HEK293T (cell line): ENCODE measurements at regions not wholly inside any gene's neighbourhood (a gene's known extent, or its start where the extent isn't known, plus 50 kb on each side); places are given as distances from the start of the nearest gene placed in this dataset.

Experiments
- CTCF ChIA-PET: fragments of 350-600 bp; formaldehyde crosslinking; extraction: SDS; loops from one replicate; lab custom pipeline; 2021; ENCODE audit warnings: antibody characterized with exemption, inconsistent platforms; lab: Yijun Ruan, JAX
- POLR2A ChIA-PET: fragments of 350-600 bp; formaldehyde crosslinking; extraction: SDS; loops from one replicate; lab custom pipeline; 2020; ENCODE audit warnings: antibody characterized with exemption, inconsistent platforms; lab: Yijun Ruan, JAX
- DNase-seq: peaks from one replicate; pipeline ENCODE4 v3.0.0; 2012; ENCODE audit warnings: mixed read lengths; ENCODE audit errors: extremely low spot score
- ARNT ChIP-seq: fragments of 450-650 bp; IDR thresholded peaks from 2 replicates; pipeline ENCODE4 v1.6.1; 2017; ENCODE audit warnings: mild to moderate bottlenecking
- BHLHE40 ChIP-seq: fragments of 450-650 bp; IDR thresholded peaks from 2 replicates; pipeline ENCODE4 v1.6.1; 2016; ENCODE audit warnings: mild to moderate bottlenecking, moderate library complexity, borderline replicate concordance
- CTBP1 ChIP-seq: fragments of 450-650 bp; IDR thresholded peaks from 2 replicates; pipeline ENCODE4 v1.6.1; 2016; ENCODE audit warnings: borderline replicate concordance
- ELF4 ChIP-seq: fragments of 450-650 bp; IDR thresholded peaks from 2 replicates; pipeline ENCODE4 v1.6.1; 2017; ENCODE audit warnings: antibody characterized with exemption
- FOXA1 ChIP-seq: fragments of 450-650 bp; IDR thresholded peaks from 2 replicates; pipeline ENCODE4 v1.6.1; 2016; ENCODE audit warnings: mild to moderate bottlenecking
- FOXK2 ChIP-seq: fragments of 450-650 bp; IDR thresholded peaks from 2 replicates; pipeline ENCODE4 v1.6.1; 2016; ENCODE audit warnings: mild to moderate bottlenecking
- FOXM1 ChIP-seq: fragments of 450-650 bp; IDR thresholded peaks from 2 replicates; pipeline ENCODE4 v1.6.1; 2017; ENCODE audit warnings: mild to moderate bottlenecking, borderline replicate concordance
- HDGF ChIP-seq: fragments of 450-650 bp; IDR thresholded peaks from 2 replicates; pipeline ENCODE4 v1.6.1; 2017; ENCODE audit warnings: antibody characterized with exemption, borderline replicate concordance
- L3MBTL2 ChIP-seq: fragments of 450-650 bp; conservative IDR thresholded peaks from 2 replicates; pipeline ENCODE4 v1.6.1; 2016; ENCODE audit warnings: mild to moderate bottlenecking
- LEF1 ChIP-seq: fragments of 450-650 bp; IDR thresholded peaks from 2 replicates; pipeline ENCODE4 v1.6.1; 2017; ENCODE audit warnings: mild to moderate bottlenecking, borderline replicate concordance
- NFRKB ChIP-seq: fragments of 450-650 bp; IDR thresholded peaks from 2 replicates; pipeline ENCODE4 v1.6.1; 2016; ENCODE audit warnings: mild to moderate bottlenecking, moderate library complexity
- PKNOX1 ChIP-seq: fragments of 450-650 bp; IDR thresholded peaks from 2 replicates; pipeline ENCODE4 v1.6.1; 2016
- SP1 ChIP-seq: fragments of 450-650 bp; IDR thresholded peaks from 2 replicates; pipeline ENCODE4 v1.6.1; 2017
- SUZ12 ChIP-seq: fragments of 450-650 bp; IDR thresholded peaks from 2 replicates; pipeline ENCODE4 v1.6.1; 2016; ENCODE audit warnings: mild to moderate bottlenecking
- TARDBP ChIP-seq: fragments of 450-650 bp; IDR thresholded peaks from 2 replicates; pipeline ENCODE4 v1.6.1; 2016
- ZNF384 ChIP-seq: fragments of 450-650 bp; IDR thresholded peaks from 2 replicates; pipeline ENCODE4 v1.6.1; 2016

DNA sequence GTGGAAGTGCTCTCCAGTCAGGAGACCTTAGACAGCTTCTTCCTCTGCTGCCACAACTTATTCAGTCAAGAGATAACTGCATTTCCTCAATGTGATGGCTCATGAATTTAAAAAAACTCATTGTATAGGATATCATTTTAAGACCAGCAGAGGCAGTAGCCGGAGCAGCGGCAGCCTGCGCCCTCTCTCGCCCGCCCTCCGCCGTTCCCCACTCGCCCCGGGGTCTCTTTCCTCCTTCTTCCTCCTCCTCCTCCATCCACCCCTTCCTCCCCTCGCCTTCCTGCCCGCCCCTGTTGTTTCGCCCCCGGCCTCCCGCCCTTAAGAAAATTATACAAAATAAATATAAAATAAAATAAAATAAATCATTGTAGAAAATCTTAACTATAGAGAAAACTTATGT lies 687.6 kb downstream of the FLRT2 start:
- TF ChIP-seq FOXM1 (no peak), BHLHE40 (no peak), ARNT (no peak), L3MBTL2 (no peak), SP1 (no peak), CTBP1 (no peak), FOXK2 (no peak), ZNF384 (no peak)
- ChIA-PET POLR2A (no interaction called here), CTCF (no interaction called here)
- DNase-seq, result no peak

- CTCF ChIA-PET, result no interaction called here
These were observed 673.9 kb downstream of the FLRT2 start for GRCh38 chr14:86203843-86204242.

GRCh38 chr14:86196471-86196870 lies 666.5 kb downstream of the FLRT2 start:
- ChIA-PET POLR2A (no interaction called here), CTCF (no interaction called here)
- no peak for DNase-seq
- TF ChIP-seq LEF1, result no peak
- TF ChIP-seq CTBP1, result no peak
- TF ChIP-seq FOXM1, result no peak

More at GRCh38 chr14:86203843-86204242, 673.9 kb downstream of the FLRT2 start:
- TF ChIP-seq TARDBP (no peak), SP1 (no peak), ZNF384 (no peak), ARNT (no peak), FOXA1 (no peak), PKNOX1 (no peak), L3MBTL2 (no peak), NFRKB (no peak), BHLHE40 (no peak), CTBP1 (no peak), HDGF (no peak), SUZ12 (no peak), FOXK2 (no peak), FOXM1 (no peak), ELF4 (no peak), LEF1 (no peak)
- POLR2A ChIA-PET, result no interaction called here
- no peak for DNase-seq

DNA sequence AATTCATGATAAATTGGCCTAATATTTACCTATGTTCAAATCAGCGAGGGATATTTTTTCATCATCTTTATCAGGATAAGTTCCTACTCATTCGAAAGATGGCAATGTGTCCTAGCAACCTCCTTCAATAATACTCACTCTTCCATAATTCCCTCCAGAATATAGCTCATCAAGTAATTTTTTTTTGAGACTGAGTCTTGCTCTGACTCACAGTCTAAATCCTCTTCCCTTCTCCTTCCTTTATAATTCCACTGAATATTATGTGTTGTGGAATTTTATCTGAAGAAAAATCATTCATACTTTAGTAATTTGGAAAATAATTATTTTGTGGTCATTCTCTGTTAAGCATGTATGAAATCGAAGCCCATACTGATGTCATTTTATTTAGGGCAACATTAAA lies 663.8 kb downstream of the FLRT2 start:
- no peak for DNase-seq
- ChIA-PET POLR2A (no interaction called here), CTCF (no interaction called here)
- TF ChIP-seq TARDBP (no peak), BHLHE40 (no peak), LEF1 (no peak), ELF4 (no peak), NFRKB (no peak), PKNOX1 (no peak), ZNF384 (no peak), L3MBTL2 (no peak), ARNT (no peak), SP1 (no peak), FOXA1 (no peak), CTBP1 (no peak), FOXK2 (no peak), SUZ12 (no peak), HDGF (no peak), FOXM1 (no peak)

- no peak for DNase-seq
- ChIA-PET POLR2A (no interaction called here), CTCF (no interaction called here)
- no peak for TF ChIP-seq FOXA1
- TF ChIP-seq FOXK2, result no peak
- no peak for TF ChIP-seq SP1
- TF ChIP-seq ELF4, result no peak
- TF ChIP-seq PKNOX1, result no peak
- no peak for TF ChIP-seq ZNF384
- TF ChIP-seq ARNT, result no peak
- TF ChIP-seq LEF1, result no peak
- no peak for TF ChIP-seq FOXM1
- no peak for TF ChIP-seq L3MBTL2
- no peak for TF ChIP-seq TARDBP
- TF ChIP-seq BHLHE40, result no peak
- TF ChIP-seq HDGF, result no peak
- TF ChIP-seq SUZ12, result no peak
- no peak for TF ChIP-seq NFRKB
- no peak for TF ChIP-seq CTBP1
These were observed 650.0 kb downstream of the FLRT2 start for GRCh38 chr14:86179980-86180379.

DNA sequence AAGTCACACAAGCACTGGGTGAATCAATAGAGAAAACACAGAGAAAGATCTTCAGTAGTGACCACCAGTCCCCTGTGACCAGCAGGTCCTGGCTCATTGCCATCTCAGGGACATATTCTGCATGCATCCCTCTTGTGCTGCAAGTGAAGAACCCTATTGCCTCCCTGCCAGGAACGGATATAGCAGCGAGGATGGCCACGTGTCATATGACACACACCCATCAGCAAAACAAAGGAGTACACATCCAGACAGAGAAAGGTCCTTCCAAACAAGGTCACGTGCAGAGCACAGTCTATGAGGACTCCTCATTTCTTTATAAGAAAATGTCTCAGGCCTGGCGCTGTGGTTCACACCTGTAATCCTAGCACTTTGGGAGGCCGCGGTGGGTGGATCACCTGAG lies 638.4 kb downstream of the FLRT2 start:
- ChIA-PET CTCF (no interaction called here), POLR2A (no interaction called here)
- TF ChIP-seq FOXM1 (no peak), CTBP1 (no peak), ZNF384 (no peak), L3MBTL2 (no peak), NFRKB (no peak), TARDBP (no peak), ARNT (no peak), BHLHE40 (no peak), SP1 (no peak), LEF1 (no peak), FOXA1 (no peak), PKNOX1 (no peak), SUZ12 (no peak), ELF4 (no peak)
- no peak for DNase-seq
